K562 (cell line): ENCODE measurements at regions not wholly inside any gene's neighbourhood (a gene's known extent, or its start where the extent isn't known, plus 50 kb on each side); places are given as distances from the start of the nearest gene placed in this dataset.

ENCODE experiments used
- ATAC-seq: fragments of 200-7000 bp; cut with Tn5 transposase; 3 replicates; pipeline ENCODE4 v1.9.1; 2020; ENCODE audit warnings: moderate library complexity
- BruUV-seq: library from RNA; stranded (reverse); fragments of 400-500 nt; replicated peaks from 2 replicates; lab custom pipeline; 2021; lab: Mats Ljungman, UMichigan
- CTCF ChIA-PET: fragments of 300-600 bp; formaldehyde crosslinking; extraction: SDS; loops from one replicate; lab custom pipeline; 2021; ENCODE audit warnings: low intra/inter-chr PET ratio; lab: Yijun Ruan, JAX
- POLR2A ChIA-PET: fragments of 300-600, 350-650 bp; sonication (Branson Sonifier 250); formaldehyde crosslinking; extraction: SDS; loops from one replicate; lab custom pipeline; 2021; ENCODE audit warnings: antibody characterized with exemption, inconsistent platforms; lab: Yijun Ruan, JAX
- DNase-seq, 4 experiments: peaks; one replicate each; pipeline versions ENCODE4 v3.0.0 to v3.0.0-alpha.2; 2011 to 2018; ENCODE audit warnings: low spot score in 3 of 4, mixed read lengths in 3 of 4; ENCODE audit errors: extremely low read depth in 1 of 4
- FAIRE-seq: peaks from 2 replicates; lab custom pipeline; 2011; peaks lifted over from hg19 to GRCh38; lab: Jason Lieb, UNC
- H2AFZ ChIP-seq: 2 replicates; pipeline ENCODE4 v1.6.0; 2011; ENCODE audit warnings: low read depth, low read length, control low read depth, inconsistent platforms
- H3K27ac ChIP-seq: fragments of 200-600 bp; 3 replicates; pipeline ENCODE4 v1.8.0; 2011; ENCODE audit warnings: low read depth, mild to moderate bottlenecking, control low read depth, inconsistent platforms, low read length, moderate library complexity, mixed read lengths; ENCODE audit errors: extremely low read depth
- H3K27me3 ChIP-seq, 2 experiments: fragments of 300-600 bp in 1 of 2; 2 replicates in 1 of 2; 3 replicates in 1 of 2; pipeline versions ENCODE4 v1.6.0 to v1.8.0; 2011; ENCODE audit warnings: inconsistent platforms in 2 of 2, low read length in 2 of 2, mild to moderate bottlenecking in 1 of 2, mixed read lengths in 1 of 2, moderate library complexity in 1 of 2; ENCODE audit not compliant: control insufficient read depth in 2 of 2, insufficient read depth in 2 of 2
- H3K36me3 ChIP-seq: fragments of 300-600 bp; 3 replicates; pipeline ENCODE4 v1.8.0; 2011; ENCODE audit warnings: mild to moderate bottlenecking, low read length, inconsistent platforms; ENCODE audit not compliant: control insufficient read depth, insufficient read depth
- H3K4me1 ChIP-seq, 2 experiments: fragments of 200-600 bp in 1 of 2; replicated peaks in 1 of 2; 2 replicates in 1 of 2; 3 replicates in 1 of 2; pipeline versions ENCODE4 v1.5.1 to v1.8.0; 2011; ENCODE audit warnings: inconsistent platforms in 2 of 2, low read length in 2 of 2, mild to moderate bottlenecking in 1 of 2, mixed read lengths in 1 of 2, moderate library complexity in 1 of 2; ENCODE audit not compliant: control insufficient read depth in 2 of 2, insufficient read depth in 2 of 2
- H3K4me2 ChIP-seq: 2 replicates; pipeline ENCODE4 v1.6.1; 2011; ENCODE audit warnings: low read length, control low read depth, inconsistent platforms, mixed read lengths; ENCODE audit not compliant: insufficient read depth
- H3K4me3 ChIP-seq: fragments of 200-600 bp; sonication (generic), shearing (Covaris generic); 2 replicates; pipeline ENCODE4 v1.5.1; 2016; ENCODE audit warnings: control low read depth, inconsistent platforms
- H3K79me2 ChIP-seq: fragments of 200-600 bp; 3 replicates; pipeline ENCODE4 v1.8.0; 2011; ENCODE audit warnings: low read length, inconsistent platforms; ENCODE audit not compliant: control insufficient read depth, insufficient read depth
- H3K9ac ChIP-seq, 2 experiments: 2 replicates each; pipeline versions ENCODE4 v1.6.0 to v1.6.1; 2011; ENCODE audit warnings: low read depth in 2 of 2, low read length in 2 of 2, control low read depth in 1 of 2, inconsistent platforms in 1 of 2, mild to moderate bottlenecking in 1 of 2, mixed read lengths in 1 of 2; ENCODE audit not compliant: insufficient read depth in 1 of 2
- H3K9me1 ChIP-seq: one replicate; pipeline ENCODE4 v1.6.0; 2011; ENCODE audit warnings: inconsistent platforms, mild to moderate bottlenecking, low read length, moderate library complexity; ENCODE audit not compliant: control insufficient read depth, insufficient read depth
- H3K9me3 ChIP-seq: replicated peaks from 2 replicates; pipeline ENCODE4 v1.5.1; 2011; ENCODE audit warnings: low read depth, low read length, inconsistent platforms; ENCODE audit not compliant: control insufficient read depth, insufficient read depth
- H4K20me1 ChIP-seq: replicated peaks from 2 replicates; pipeline ENCODE4 v1.6.1; 2011; ENCODE audit warnings: low read length, inconsistent platforms, mixed read lengths; ENCODE audit not compliant: control insufficient read depth, insufficient read depth
- CAMTA2 ChIP-seq: fragments of 250-450 bp; sonication (Bioruptor Pico); conservative IDR thresholded peaks from 2 replicates; pipeline ENCODE4 v1.5.1; 2022
- FOXA1 ChIP-seq: fragments of 450-650 bp; IDR thresholded peaks from 2 replicates; pipeline ENCODE4 v1.6.1; 2016; ENCODE audit warnings: mild to moderate bottlenecking, borderline replicate concordance
- HES1 ChIP-seq: fragments of 450-650 bp; IDR thresholded peaks from 2 replicates; pipeline ENCODE4 v1.6.1; 2016; ENCODE audit warnings: low read depth, mild to moderate bottlenecking, moderate library complexity
- ILK ChIP-seq: fragments of 450-650 bp; IDR thresholded peaks from 2 replicates; pipeline ENCODE4 v1.6.1; 2016; ENCODE audit warnings: missing genetic modification characterization, low read depth, mild to moderate bottlenecking, missing compliant biosample characterization, moderate library complexity, borderline replicate concordance
- IRF9 ChIP-seq: fragments of 450-650 bp; IDR thresholded peaks from 2 replicates; pipeline ENCODE4 v1.6.1; 2016; ENCODE audit warnings: missing biosample characterization, missing genetic modification characterization
- MNT ChIP-seq, 2 experiments: fragments of 450-650 bp; conservative IDR thresholded peaks; 2 replicates each; pipeline ENCODE4 v1.6.1; 2017; ENCODE audit warnings: mild to moderate bottlenecking in 2 of 2, moderate library complexity in 2 of 2
- MYNN ChIP-seq, 2 experiments: sonication (generic); formaldehyde crosslinking in 1 of 2; IDR thresholded peaks; 2 replicates each; pipeline versions ENCODE4 v1.5.0 to v1.6.1; 2016 to 2020; ENCODE audit warnings: antibody characterized with exemption in 1 of 2, missing genetic modification reagents in 1 of 2
- RFX1 ChIP-seq: fragments of 450-650 bp; IDR thresholded peaks from 2 replicates; pipeline ENCODE4 v1.6.1; 2016; ENCODE audit warnings: mild to moderate bottlenecking, moderate library complexity
- TOE1 ChIP-seq, 2 experiments: fragments of 450-650 bp in 1 of 2; sonication (generic) in 1 of 2; formaldehyde crosslinking in 1 of 2; IDR thresholded peaks; 2 replicates each; pipeline versions ENCODE4 v1.7.1 to v1.8.0; 2016 to 2022; ENCODE audit warnings: borderline replicate concordance in 2 of 2, mild to moderate bottlenecking in 2 of 2, antibody characterized with exemption in 1 of 2, inconsistent platforms in 1 of 2, low read depth in 1 of 2, missing genetic modification reagents in 1 of 2, moderate library complexity in 1 of 2
- ZBTB7A ChIP-seq: IDR thresholded peaks from 2 replicates; pipeline ENCODE4 v1.6.1; 2011; ENCODE audit warnings: low read depth, mild to moderate bottlenecking, low read length, moderate library complexity, borderline replicate concordance; ENCODE audit not compliant: control insufficient read depth
- ZNF282 ChIP-seq: sonication (generic); formaldehyde crosslinking; IDR thresholded peaks from 2 replicates; pipeline ENCODE4 v1.8.1; 2023; ENCODE audit warnings: missing genetic modification reagents
- WGBS: fragments of 100-300 bp; shearing (Covaris generic); methylation state at CpG from one replicate; pipeline ENCODE4 v1.1.6; 2016; ENCODE audit warnings: low coverage, mixed read lengths; ENCODE audit not compliant: insufficient coverage; ENCODE audit errors: missing lambda C conversion rate; 5-methylcytosine and 5-hydroxymethylcytosine counted together
- in situ Hi-C: fragments of 300-500 bp; cut with MboI; formaldehyde crosslinking; loops from 4 replicates; pipeline ENCODE4 v1.15.0; 2018; ENCODE audit warnings: inconsistent platforms, mixed read lengths
- intact Hi-C: fragments of 100-400 bp; cut with micrococcal nuclease; formaldehyde crosslinking; loops from 2 replicates; pipeline ENCODE4 v1.14.2; 2022

GRCh38 chr15:58303236-58303635 is 128.6 kb upstream of the LIPC start:
- TF ChIP-seq ZBTB7A (no peak), ZNF282 (CRISPR knock-in tag) (no peak), IRF9 (tag) (no peak), FOXA1 (no peak), RFX1 (peak; percentile 62), MNT (conservative IDR thresholded peaks at IDR 0.05) (no peak), TOE1 (IDR thresholded peaks at IDR 0.05; ENCODE audit: borderline replicate concordance) (no peak), TOE1 (CRISPR knock-in tag; IDR thresholded peaks at IDR 0.05; ENCODE audit: borderline replicate concordance, low read depth) (no peak), CAMTA2 (CRISPR knock-in tag) (no peak), MYNN (IDR thresholded peaks at IDR 0.05) (peak; percentile 96), MYNN (CRISPR knock-in tag; IDR thresholded peaks at IDR 0.05) (peak; percentile 66; the same call in 1 of the 2 replicates), ILK (tag) (no peak), HES1 (no peak)
- ChIA-PET POLR2A (interaction anchor here (0.8 to 1.3 kb wide), 3 partner anchors 9 to 42 kb away, joined by 3 to 5 read pairs (median 5); no protein-coding TSS in a partner anchor), CTCF (no interaction called here)
- WGBS, result 31% methylated on average over 6 of the region's 6 CpGs
- DNase-seq (peak in 1 of 4 experiments; percentile 28), ATAC-seq (peak; percentile 77), FAIRE-seq (peak; percentile 69)
- no TSS peak for BruUV-seq
- H3K9me1 ChIP-seq, result no peaks in the 10 kb centered on the region
- H3K9me3 ChIP-seq, result no peaks in the 10 kb centered on the region
- no peaks in the 10 kb centered on the region for H3K36me3 ChIP-seq
- peaks cover 0 to 7% of the 10 kb centered on the region in 2 experiments; a peak in 2 of 5 replicates for H3K4me1 ChIP-seq
- no peak overlapping the region for H3K9ac ChIP-seq
- H3K4me3 ChIP-seq, result no peak overlapping the region
- no peaks in the 10 kb centered on the region for H4K20me1 ChIP-seq
- H3K27ac ChIP-seq, result no peak overlapping the region
- no peaks in the 10 kb centered on the region for H3K27me3 ChIP-seq
- in situ Hi-C loops, result no loop called here
- intact Hi-C loops, result no loop called here
- H3K79me2 ChIP-seq, result no peaks in the 10 kb centered on the region
- H2AFZ ChIP-seq, result peak overlapping the region; percentile 77
- H3K4me2 ChIP-seq, result peak overlapping the region; percentile 31; the same call in 1 of the 2 replicates
